H1 (cell line): ENCODE measurements at regions not wholly inside any gene's neighbourhood (a gene's known extent, or its start where the extent isn't known, plus 50 kb on each side); places are given as distances from the start of the nearest gene placed in this dataset.

Experiments
- CTCF ChIA-PET: fragments of 300-600 bp; sonication (Branson Sonifier 250); formaldehyde crosslinking; loops from one replicate; lab custom pipeline; 2021; ENCODE audit not compliant: partially characterized antibody; lab: Charles Lee
- POLR2A ChIA-PET: fragments of 300-600 bp; sonication (Branson Sonifier 250); formaldehyde crosslinking; loops from one replicate; lab custom pipeline; 2021; ENCODE audit warnings: inconsistent platforms; ENCODE audit not compliant: partially characterized antibody; lab: Charles Lee
- DNase-seq, 2 experiments: peaks; one replicate each; pipeline versions ENCODE4 v3.0.0 to v3.0.0-alpha.2; 2010 to 2022; ENCODE audit warnings: low spot score in 2 of 2, low read depth in 1 of 2, mixed read lengths in 1 of 2
- FAIRE-seq: peaks from 2 replicates; lab custom pipeline; 2011; peaks lifted over from hg19 to GRCh38; lab: Jason Lieb, UNC
- H2AFZ ChIP-seq: 2 replicates; pipeline ENCODE4 v1.8.1; 2012; ENCODE audit warnings: low read length, inconsistent platforms
- H2AK5ac ChIP-seq: 2 replicates; pipeline ENCODE4 v1.6.1; 2013; ENCODE audit warnings: low read depth, low read length
- H2BK120ac ChIP-seq: replicated peaks from 2 replicates; pipeline ENCODE3; 2013; ENCODE audit warnings: low read depth, low read length, inconsistent platforms
- H2BK12ac ChIP-seq: 2 replicates; pipeline ENCODE4 v1.6.1; 2013; ENCODE audit warnings: low read depth, low read length
- H2BK15ac ChIP-seq: 2 replicates; pipeline ENCODE4 v1.6.1; 2013; ENCODE audit warnings: low read length
- H2BK20ac ChIP-seq: 2 replicates; pipeline ENCODE4 v1.6.1; 2013; ENCODE audit warnings: low read length
- H2BK5ac ChIP-seq: 2 replicates; pipeline ENCODE4 v1.6.1; 2013; ENCODE audit warnings: low read depth, low read length
- H3K14ac ChIP-seq: 2 replicates; pipeline ENCODE4 v1.6.1; 2013; ENCODE audit warnings: inconsistent platforms; ENCODE audit not compliant: insufficient read length
- H3K18ac ChIP-seq: 2 replicates; pipeline ENCODE4 v1.6.1; 2013; ENCODE audit warnings: low read length; ENCODE audit errors: extremely low read depth
- H3K23ac ChIP-seq: 2 replicates; pipeline ENCODE4 v1.6.1; 2013; ENCODE audit warnings: inconsistent platforms; ENCODE audit not compliant: insufficient read length
- H3K23me2 ChIP-seq: 2 replicates; pipeline ENCODE4 v1.6.1; 2013; ENCODE audit warnings: low read depth, low read length
- H3K27ac ChIP-seq: 2 replicates; pipeline ENCODE4 v1.6.1; 2011; ENCODE audit warnings: low read depth, low read length, inconsistent platforms
- H3K27me3 ChIP-seq, 4 experiments: replicated peaks in 1 of 4; 1 replicate in 1 of 4; 2 replicates in 3 of 4; pipeline versions ENCODE4 v1.6.1 to v1.8.1; 2011 to 2013; ENCODE audit warnings: low read length in 3 of 4, mild to moderate bottlenecking in 3 of 4, inconsistent platforms in 2 of 4, mixed read lengths in 2 of 4, moderate library complexity in 1 of 4; ENCODE audit not compliant: control insufficient read depth in 3 of 4, insufficient read depth in 3 of 4; ENCODE audit errors: extremely low read depth in 1 of 4
- H3K36me3 ChIP-seq, 4 experiments: 2 replicates each; pipeline versions ENCODE4 v1.6.1 to v1.8.1; 2011 to 2013; ENCODE audit warnings: mild to moderate bottlenecking in 4 of 4, low read length in 3 of 4, moderate library complexity in 2 of 4, control low read depth in 1 of 4, inconsistent platforms in 1 of 4; ENCODE audit not compliant: insufficient read depth in 4 of 4, control insufficient read depth in 2 of 4
- H3K4ac ChIP-seq: replicated peaks from 2 replicates; pipeline ENCODE3; 2013; ENCODE audit warnings: low read length, low read depth, mixed read lengths, inconsistent platforms; ENCODE audit not compliant: insufficient read length
- H3K4me1 ChIP-seq, 4 experiments: replicated peaks in 1 of 4; 1 replicate in 1 of 4; 2 replicates in 3 of 4; pipeline versions ENCODE4 v1.6.1 to v1.8.1; 2011 to 2013; ENCODE audit warnings: low read length in 3 of 4, inconsistent platforms in 2 of 4, mixed read lengths in 1 of 4; ENCODE audit not compliant: insufficient read depth in 4 of 4, control insufficient read depth in 3 of 4
- H3K4me2 ChIP-seq, 2 experiments: 2 replicates each; pipeline versions ENCODE4 v1.6.1 to v1.8.1; 2011 to 2013; ENCODE audit warnings: low read depth in 2 of 2, low read length in 2 of 2, control low read depth in 1 of 2, inconsistent platforms in 1 of 2, mild to moderate bottlenecking in 1 of 2; ENCODE audit not compliant: insufficient read depth in 1 of 2
- H3K4me3 ChIP-seq, 4 experiments: fragments of 200-600, 300-600 bp in 1 of 4; sonication (generic), shearing (Covaris generic), sonication (Bioruptor Twin) in 1 of 4; 2 replicates each; pipeline versions ENCODE4 v1.5.1 to v1.8.1; 2011 to 2016; ENCODE audit warnings: low read length in 4 of 4, low read depth in 3 of 4, control low read depth in 2 of 4, inconsistent platforms in 2 of 4, mild to moderate bottlenecking in 2 of 4, mixed read lengths in 1 of 4, moderate library complexity in 1 of 4; ENCODE audit not compliant: insufficient read depth in 2 of 4; ENCODE audit errors: extremely low read depth in 1 of 4
- H3K56ac ChIP-seq: replicated peaks from 2 replicates; pipeline ENCODE3; 2013; ENCODE audit warnings: low read depth, mild to moderate bottlenecking, mixed read lengths, low read length, inconsistent platforms; ENCODE audit not compliant: insufficient read length
- H3K79me1 ChIP-seq: 2 replicates; pipeline ENCODE4 v1.6.1; 2013; ENCODE audit warnings: low read depth, low read length, control low read depth
- H3K79me2 ChIP-seq, 2 experiments: 2 replicates each; pipeline versions ENCODE4 v1.6.1 to v1.8.1; 2012 to 2013; ENCODE audit warnings: low read length in 2 of 2, mild to moderate bottlenecking in 2 of 2, inconsistent platforms in 1 of 2; ENCODE audit not compliant: insufficient read depth in 2 of 2, control insufficient read depth in 1 of 2
- H3K9ac ChIP-seq, 4 experiments: replicated peaks in 1 of 4; 1 replicate in 1 of 4; 2 replicates in 3 of 4; pipeline versions ENCODE4 v1.6.1 to v1.8.1; 2011 to 2013; ENCODE audit warnings: low read depth in 3 of 4, low read length in 3 of 4, control low read depth in 2 of 4, mild to moderate bottlenecking in 2 of 4, moderate library complexity in 2 of 4, inconsistent platforms in 1 of 4; ENCODE audit errors: extremely low read depth in 1 of 4
- H3K9me3 ChIP-seq, 2 experiments: 2 replicates each; pipeline versions ENCODE4 v1.6.1 to v1.8.1; 2012 to 2013; ENCODE audit warnings: mild to moderate bottlenecking in 2 of 2, moderate library complexity in 2 of 2, control low read depth in 1 of 2, inconsistent platforms in 1 of 2, low read depth in 1 of 2, low read length in 1 of 2, mixed read lengths in 1 of 2; ENCODE audit not compliant: insufficient read depth in 2 of 2
- H4K20me1 ChIP-seq, 2 experiments: replicated peaks in 1 of 2; 2 replicates each; pipeline versions ENCODE3 to v1.8.1; 2011 to 2013; ENCODE audit warnings: inconsistent platforms in 2 of 2, low read length in 2 of 2, mild to moderate bottlenecking in 1 of 2; ENCODE audit not compliant: insufficient read depth in 2 of 2, control insufficient read depth in 1 of 2
- H4K5ac ChIP-seq: 2 replicates; pipeline ENCODE4 v1.6.1; 2013; ENCODE audit warnings: low read length, low read depth, mixed read lengths, inconsistent platforms; ENCODE audit not compliant: insufficient read length
- H4K8ac ChIP-seq: 2 replicates; pipeline ENCODE4 v1.8.0; 2013; ENCODE audit warnings: mild to moderate bottlenecking, moderate library complexity, low read length, inconsistent platforms; ENCODE audit not compliant: insufficient read depth; ENCODE audit errors: extremely low read depth
- H4K91ac ChIP-seq: replicated peaks from 2 replicates; pipeline ENCODE3; 2013; ENCODE audit warnings: low read length, mixed read lengths, inconsistent platforms; ENCODE audit not compliant: insufficient read length
- HDAC2 ChIP-seq, 2 experiments: fragments of 300-600 bp in 1 of 2; sonication (generic) in 1 of 2; IDR thresholded peaks; 2 replicates each; pipeline ENCODE4 v1.6.1; 2011 to 2012; ENCODE audit warnings: low read depth in 2 of 2, low read length in 2 of 2, mild to moderate bottlenecking in 2 of 2, moderate library complexity in 2 of 2, borderline replicate concordance in 1 of 2, inconsistent platforms in 1 of 2
- RAD21 ChIP-seq, 2 experiments: IDR thresholded peaks in 1 of 2; conservative IDR thresholded peaks in 1 of 2; 2 replicates each; pipeline ENCODE4 v1.6.1; 2011; ENCODE audit warnings: low read depth in 2 of 2, low read length in 2 of 2, improper control_type of control experiment in 1 of 2, inconsistent platforms in 1 of 2, mild to moderate bottlenecking in 1 of 2, moderate library complexity in 1 of 2
- WGBS, 2 experiments: shearing (Covaris generic) in 1 of 2; methylation state at CpG; one replicate each; pipeline versions ENCODE4 v1.1.6 to v1.1.7; 2013 to 2015; ENCODE audit warnings: low lambda C conversion rate in 2 of 2, mixed read lengths in 2 of 2, inconsistent platforms in 1 of 2, low coverage in 1 of 2, missing lambda C conversion rate in 1 of 2; ENCODE audit not compliant: insufficient replicate concordance in 2 of 2, insufficient coverage in 1 of 2, insufficient read length in 1 of 2; ENCODE audit errors: extremely low coverage in 1 of 2, missing lambda C conversion rate in 1 of 2; 5-methylcytosine and 5-hydroxymethylcytosine counted together

GRCh38 chr16:59899940-59900339 is 1165.8 kb upstream of the GOT2 start:
- no peaks in the 10 kb centered on the region for H4K20me1 ChIP-seq
- no peak overlapping the region for H3K18ac ChIP-seq
- no peak overlapping the region for H2BK12ac ChIP-seq
- no peak overlapping the region for H3K4ac ChIP-seq
- ChIA-PET CTCF (interaction anchor here (0.6 to 1.1 kb wide), 3 partner anchors 13 to 328 kb away, joined by 3 read pairs; no protein-coding TSS in a partner anchor), POLR2A (no interaction called here)
- H2BK120ac ChIP-seq = no peak overlapping the region
- H3K14ac ChIP-seq = no peak overlapping the region
- no peak overlapping the region for H3K4me3 ChIP-seq
- H2BK15ac ChIP-seq = no peak overlapping the region
- H2BK5ac ChIP-seq = no peak overlapping the region
- no peaks in the 10 kb centered on the region for H3K79me1 ChIP-seq
- no peak overlapping the region for H2AK5ac ChIP-seq
- H3K4me2 ChIP-seq = no peak overlapping the region
- no peak overlapping the region; the same call in 1 of the 2 replicates for H2AFZ ChIP-seq
- WGBS, 2 experiments = 93% methylated on average over 2 of the region's 2 CpGs; no CpG with 5 or more reads in 1 of the 2 experiments
- H3K79me2 ChIP-seq = no peaks in the 10 kb centered on the region
- no peak overlapping the region for H3K23ac ChIP-seq
- no peak overlapping the region for H2BK20ac ChIP-seq
- H3K36me3 ChIP-seq = no peaks in the 10 kb centered on the region
- DNase-seq (no peak), FAIRE-seq (no peak)
- no peak for TF ChIP-seq HDAC2 (IDR thresholded peaks at IDR 0.05; ENCODE audit: borderline replicate concordance in 1 of 2, low read depth in 2 of 2, low read length in 2 of 2)
- TF ChIP-seq RAD21 (IDR thresholded peaks at IDR 0.05 in 1 of 2, conservative IDR thresholded peaks at IDR 0.05 in 1 of 2; ENCODE audit: low read depth in 2 of 2, low read length in 2 of 2) = peak in 1 of 2 experiments; percentile 28; a peak in 1 of 4 replicates
- no peaks in the 10 kb centered on the region for H3K27me3 ChIP-seq
- H4K8ac ChIP-seq = no peak overlapping the region
- no peaks in the 10 kb centered on the region for H3K9me3 ChIP-seq
- H4K5ac ChIP-seq = no peak overlapping the region
- no peaks in the 10 kb centered on the region; a peak in 1 of 7 replicates for H3K4me1 ChIP-seq
- H3K27ac ChIP-seq = no peak overlapping the region
- no peak overlapping the region for H3K56ac ChIP-seq
- no peak overlapping the region for H3K9ac ChIP-seq
- no peaks in the 10 kb centered on the region for H3K23me2 ChIP-seq
- H4K91ac ChIP-seq = no peak overlapping the region
